ENCODE measurements at regions not wholly inside any gene's neighbourhood (a gene's known extent, or its start where the extent isn't known, plus 50 kb on each side); places are given as distances from the start of the nearest gene placed in this dataset.
A peak's percentile ranks its signal among the peaks of the same experiment; 100 is the strongest.

- 56 to 62% (median 58%) methylated on average over 4 of the region's 4 CpGs for WGBS, 4 donors
- intact Hi-C loops (cut with DNase I) = no loop called here
- TF ChIP-seq POLR2A (IDR thresholded peaks at IDR 0.05) = no peak
- TF ChIP-seq CTCF (IDR thresholded peaks at IDR 0.05) = no peak
Observed at GRCh38 chr1:186615332-186615731, 64.9 kb downstream of the PTGS2 start.

GRCh38 chr1:186611156-186611555 is 69.1 kb downstream of the PTGS2 start:
- no peak overlapping the region for H3K4me3 ChIP-seq
- no peaks in the 10 kb centered on the region for H3K27me3 ChIP-seq
- intact Hi-C loops (cut with DNase I) = loop anchor here in 1 of 10 donors (5.0 kb wide), 1 partner anchor 151 kb away; no protein-coding TSS in a partner anchor
- no peaks in the 10 kb centered on the region for H3K36me3 ChIP-seq
- no peaks in the 10 kb centered on the region for H3K9me3 ChIP-seq
- 92 to 99% (median 96%) methylated on average over 3 of the region's 3 CpGs for WGBS, 4 donors
- DNase-seq (no peak), ATAC-seq (no peak)
- H3K4me1 ChIP-seq = no peaks in the 10 kb centered on the region
- TF ChIP-seq POLR2A (IDR thresholded peaks at IDR 0.05) (no peak), CTCF (IDR thresholded peaks at IDR 0.05) (no peak)
- H3K27ac ChIP-seq = no peak overlapping the region

More at GRCh38 chr1:186615332-186615731, 64.9 kb downstream of the PTGS2 start:
- Histone ChIP-seq H3K27ac (no peak overlapping the region), H3K27me3 (no peaks in the 10 kb centered on the region), H3K4me1 (peaks cover 0 to 16% (median 0%) of the 10 kb centered on the region in 12 donors), H3K9me3 (no peaks in the 10 kb centered on the region), H3K4me3 (no peak overlapping the region), H3K36me3 (no peaks in the 10 kb centered on the region)
- DNase-seq = no peak
- no peak for ATAC-seq

GRCh38 chr1:186609183-186609582 is 71.0 kb downstream of the PTGS2 start:
- H3K9me3 ChIP-seq = peaks cover 0 to 13% (median 0%) of the 10 kb centered on the region in 12 donors
- peak overlapping the region in 1 of 12 donors; percentile 3 for H3K27ac ChIP-seq
- no peaks in the 10 kb centered on the region for H3K27me3 ChIP-seq
- H3K4me3 ChIP-seq = no peak overlapping the region
- no peak for TF ChIP-seq POLR2A (IDR thresholded peaks at IDR 0.05)
- no peak for TF ChIP-seq CTCF (IDR thresholded peaks at IDR 0.05)
- ATAC-seq (no peak), DNase-seq (no peak)
- no peaks in the 10 kb centered on the region for H3K36me3 ChIP-seq
- intact Hi-C loops (cut with DNase I) = loop anchor here in 9 of 10 donors (5.0 to 10.0 kb wide), 6 partner anchors 73 to 446 kb away; partner anchors contain the start of gene PTGS2 (in 1 of the 9)
- no peaks in the 10 kb centered on the region for H3K4me1 ChIP-seq

GRCh38 chr1:186605762-186606350 is 74.4 kb downstream of the PTGS2 start:
- intact Hi-C loops (cut with DNase I) = loop anchor here (1.0 to 10.0 kb wide), 9 partner anchors 76 to 449 kb away; partner anchors contain the start of gene PTGS2 (in 1 of the 10)
- peak in 2 of 5 donors; percentile 20 to 35 for DNase-seq
- Histone ChIP-seq H3K4me3 (no peak overlapping the region), H3K4me1 (no peaks in the 10 kb centered on the region), H3K36me3 (no peaks in the 10 kb centered on the region), H3K27ac (no peak overlapping the region), H3K27me3 (no peaks in the 10 kb centered on the region), H3K9me3 (peaks cover 0 to 13% (median 0%) of the 10 kb centered on the region in 12 donors)
- peak in 3 of 4 donors; percentile 65 to 79 (median 70) for ATAC-seq
- TF ChIP-seq POLR2A (IDR thresholded peaks at IDR 0.05) (no peak), CTCF (IDR thresholded peaks at IDR 0.05) (peak; percentile 21 to 74 (median 61))
- 30 to 37% (median 34%) methylated on average over 4 of the region's 4 CpGs for WGBS, 4 donors

Data from heart left ventricle (tissue), 16 donors.